ENCODE measurements at regions not wholly inside any gene's neighbourhood (a gene's known extent, or its start where the extent isn't known, plus 50 kb on each side); places are given as distances from the start of the nearest gene placed in this dataset.
"Not testable (repeated sequence)": the region's sequence is repeated elsewhere in the genome, so short reads cannot be mapped to it uniquely, and the experiment has no call there.

DNA sequence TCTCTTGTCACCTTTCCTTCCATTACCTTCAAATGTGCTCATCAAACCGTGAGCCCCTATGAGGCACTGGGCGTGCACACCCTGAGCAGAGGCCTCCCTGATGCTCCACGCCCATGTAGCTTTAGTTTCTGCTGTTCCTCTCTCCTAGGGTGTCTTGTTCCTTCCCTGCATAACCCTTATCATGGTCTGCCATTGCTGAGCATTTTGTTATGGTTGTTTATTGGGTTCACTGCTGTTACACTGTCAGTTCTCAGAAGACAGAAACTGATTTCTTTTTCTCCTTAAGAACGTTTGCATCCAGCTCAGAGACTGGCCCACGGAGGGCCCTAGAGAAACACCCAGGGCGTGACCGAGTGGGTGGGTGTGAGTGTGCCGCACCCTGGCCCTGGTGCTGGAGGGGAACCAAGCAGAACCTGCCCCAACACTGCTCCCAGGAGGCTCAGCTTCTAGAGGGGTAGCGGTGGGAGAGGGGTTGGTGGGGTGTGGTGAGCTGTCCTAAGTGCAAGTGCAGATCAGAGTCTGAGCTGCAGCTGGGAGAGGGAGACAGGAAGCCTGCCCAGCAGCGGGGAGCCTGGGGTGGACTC, 61.4 kb upstream of the URI1 start:
- TF ChIP-seq, protein P1, sequence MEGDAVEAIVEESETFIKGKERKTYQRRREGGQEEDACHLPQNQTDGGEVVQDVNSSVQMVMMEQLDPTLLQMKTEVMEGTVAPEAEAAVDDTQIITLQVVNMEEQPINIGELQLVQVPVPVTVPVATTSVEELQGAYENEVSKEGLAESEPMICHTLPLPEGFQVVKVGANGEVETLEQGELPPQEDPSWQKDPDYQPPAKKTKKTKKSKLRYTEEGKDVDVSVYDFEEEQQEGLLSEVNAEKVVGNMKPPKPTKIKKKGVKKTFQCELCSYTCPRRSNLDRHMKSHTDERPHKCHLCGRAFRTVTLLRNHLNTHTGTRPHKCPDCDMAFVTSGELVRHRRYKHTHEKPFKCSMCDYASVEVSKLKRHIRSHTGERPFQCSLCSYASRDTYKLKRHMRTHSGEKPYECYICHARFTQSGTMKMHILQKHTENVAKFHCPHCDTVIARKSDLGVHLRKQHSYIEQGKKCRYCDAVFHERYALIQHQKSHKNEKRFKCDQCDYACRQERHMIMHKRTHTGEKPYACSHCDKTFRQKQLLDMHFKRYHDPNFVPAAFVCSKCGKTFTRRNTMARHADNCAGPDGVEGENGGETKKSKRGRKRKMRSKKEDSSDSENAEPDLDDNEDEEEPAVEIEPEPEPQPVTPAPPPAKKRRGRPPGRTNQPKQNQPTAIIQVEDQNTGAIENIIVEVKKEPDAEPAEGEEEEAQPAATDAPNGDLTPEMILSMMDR (IDR thresholded peaks at IDR 0.05; ENCODE audit: unreplicated experiment in 3 of 3), result no peak
- Mint-ChIP-seq H3K4me1 (peaks cover 7% of the 10 kb centered on the region), H3K4me3 (no peak overlapping the region), H3K9me3 (no peaks in the 10 kb centered on the region), H3K27ac (no peak overlapping the region), H3K27me3 (ENCODE audit: low read depth) (peaks cover 28% of the 10 kb centered on the region), H3K36me3 (ENCODE audit: low read depth) (no peaks in the 10 kb centered on the region)

DNA sequence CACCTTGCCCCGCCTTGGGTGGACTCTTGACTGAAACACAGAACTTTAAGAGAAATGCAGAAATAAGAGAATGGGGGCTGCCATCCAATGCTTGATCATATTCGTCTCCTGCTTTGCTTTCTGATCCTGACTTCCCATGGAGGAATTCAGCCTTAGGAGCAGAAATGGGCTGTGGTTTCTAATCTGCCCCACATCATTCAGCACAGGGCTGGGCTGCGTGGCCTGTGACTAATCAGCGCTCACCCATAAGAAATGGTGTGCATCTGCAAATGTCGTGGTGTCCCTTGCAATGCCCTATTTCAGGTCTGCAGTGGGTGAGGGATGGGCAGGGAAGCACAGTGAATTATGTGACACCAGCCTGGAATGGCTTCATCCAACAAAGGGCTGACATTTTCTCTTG, 60.7 kb upstream of the URI1 start:
- Mint-ChIP-seq H3K27me3 (ENCODE audit: low read depth) (peaks cover 28% of the 10 kb centered on the region), H3K4me3 (no peak overlapping the region), H3K4me1 (peaks cover 3% of the 10 kb centered on the region), H3K27ac (no peak overlapping the region), H3K36me3 (ENCODE audit: low read depth) (no peaks in the 10 kb centered on the region), H3K9me3 (no peaks in the 10 kb centered on the region)
- TF ChIP-seq, protein P1 (IDR thresholded peaks at IDR 0.05; ENCODE audit: unreplicated experiment in 3 of 3), result no peak

DNA sequence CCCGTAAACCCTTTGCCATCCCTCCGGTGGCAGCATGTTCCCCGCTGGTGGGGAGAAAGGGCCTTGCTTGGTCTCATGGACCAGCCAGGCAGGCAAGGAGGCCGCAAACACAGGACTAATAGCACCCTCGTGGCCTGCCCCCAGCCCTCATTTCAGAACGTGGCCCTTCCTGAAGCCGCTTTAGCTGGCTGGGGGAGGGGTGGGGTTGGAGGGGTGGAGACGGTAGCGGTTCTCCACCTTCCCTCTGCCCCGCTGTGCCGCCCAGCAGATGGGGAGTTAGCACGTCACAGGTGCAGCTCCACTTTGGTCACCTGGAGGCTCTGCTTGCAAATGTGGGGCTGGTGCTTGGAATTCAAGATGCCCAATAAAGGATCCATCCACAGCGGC, 59.3 kb upstream of the URI1 start:
- no peak overlapping the region for H3K4me3 Mint-ChIP-seq
- TF ChIP-seq, protein P1 (IDR thresholded peaks at IDR 0.05; ENCODE audit: unreplicated experiment in 3 of 3), result no peak
- H3K27me3 Mint-ChIP-seq (ENCODE audit: low read depth), result peaks cover 28% of the 10 kb centered on the region
- peaks cover 12% of the 10 kb centered on the region for H3K4me1 Mint-ChIP-seq
- H3K9me3 Mint-ChIP-seq, result no peaks in the 10 kb centered on the region
- H3K27ac Mint-ChIP-seq, result no peak overlapping the region
- no peaks in the 10 kb centered on the region for H3K36me3 Mint-ChIP-seq (ENCODE audit: low read depth)

DNA sequence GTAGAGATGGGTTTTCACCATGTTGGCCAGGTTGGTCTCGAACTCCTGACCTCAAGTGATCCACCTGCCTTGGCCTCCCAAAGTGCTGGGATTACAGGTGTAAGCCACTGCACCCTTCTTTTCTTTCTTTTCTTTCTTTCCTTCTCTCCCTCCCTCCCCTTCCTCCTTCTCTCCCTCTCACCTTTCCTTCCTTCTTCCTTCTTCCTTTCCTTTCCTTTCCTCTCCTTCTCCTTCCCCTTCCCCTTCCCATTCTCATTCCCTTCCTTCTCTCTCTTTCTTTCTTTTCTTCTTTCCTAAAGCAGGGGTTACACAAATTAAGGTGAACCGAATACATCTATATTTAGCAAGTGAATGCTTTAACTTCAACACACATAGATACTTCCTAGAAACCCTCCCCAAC, 58.0 kb upstream of the URI1 start:
- Mint-ChIP-seq H3K4me3 (no peak overlapping the region), H3K27ac (no peak overlapping the region), H3K4me1 (peaks cover 14% of the 10 kb centered on the region), H3K9me3 (no peaks in the 10 kb centered on the region), H3K36me3 (ENCODE audit: low read depth) (no peaks in the 10 kb centered on the region), H3K27me3 (ENCODE audit: low read depth) (peaks cover 21% of the 10 kb centered on the region)
- TF ChIP-seq, protein P1 (IDR thresholded peaks at IDR 0.05; ENCODE audit: unreplicated experiment in 3 of 3), result no peak

DNA sequence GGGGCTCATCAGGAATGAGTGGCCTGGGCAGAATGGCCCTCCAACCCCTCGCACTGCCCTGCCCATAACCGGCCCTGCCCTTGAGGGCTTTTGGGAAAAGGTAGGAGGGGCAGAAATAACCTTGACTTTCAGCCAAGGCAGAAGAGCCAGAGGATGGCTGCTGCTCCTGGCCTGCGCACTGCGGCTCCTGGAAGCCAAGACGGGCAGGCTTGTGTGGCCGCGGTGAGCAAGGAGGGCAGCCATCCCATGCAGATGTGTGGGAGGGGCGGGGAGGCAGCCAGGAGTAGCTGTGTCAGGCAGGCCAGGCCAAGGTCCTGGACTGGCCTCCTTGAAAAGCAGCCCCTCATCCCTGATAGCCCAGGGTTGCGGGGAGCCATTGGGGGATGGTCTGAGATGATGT, 57.6 kb upstream of the URI1 start:
- Mint-ChIP-seq H3K9me3 (no peaks in the 10 kb centered on the region), H3K4me3 (no peak overlapping the region), H3K27me3 (ENCODE audit: low read depth) (peaks cover 20% of the 10 kb centered on the region), H3K4me1 (peaks cover 14% of the 10 kb centered on the region), H3K27ac (no peak overlapping the region), H3K36me3 (ENCODE audit: low read depth) (no peaks in the 10 kb centered on the region)
- TF ChIP-seq, protein P1 (IDR thresholded peaks at IDR 0.05; ENCODE audit: unreplicated experiment in 3 of 3), result no peak

DNA sequence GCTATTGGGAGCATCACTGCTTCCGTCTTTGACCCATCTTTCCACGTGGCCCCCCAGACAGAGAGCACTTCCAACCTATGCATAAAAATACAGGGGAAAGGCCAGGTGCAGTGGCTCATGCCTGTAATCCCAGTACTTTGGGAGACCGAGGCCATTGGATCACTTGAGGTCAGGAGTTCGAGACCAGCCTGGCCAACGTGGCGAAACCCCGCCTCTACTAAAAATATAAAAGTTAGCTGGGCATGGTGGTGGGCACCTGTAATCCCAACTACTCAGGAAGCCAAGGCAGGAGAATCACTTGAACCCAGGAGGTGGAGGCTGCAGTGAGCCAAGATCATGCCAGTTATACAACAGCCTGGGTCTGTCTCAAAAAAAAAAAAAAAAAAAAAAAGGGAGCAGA, 55.9 kb upstream of the URI1 start:
- Mint-ChIP-seq H3K4me1 (peaks cover 14% of the 10 kb centered on the region), H3K27me3 (ENCODE audit: low read depth) (peaks cover 14% of the 10 kb centered on the region)
- not testable (repeated sequence) for H3K4me3 Mint-ChIP-seq; H3K36me3 Mint-ChIP-seq (ENCODE audit: low read depth); H3K27ac Mint-ChIP-seq; H3K9me3 Mint-ChIP-seq

Data from nephron (organoid).